Activated CD8-positive, alpha-beta memory T cell treated with anti-CD3 and anti-CD28 coated beads, Interleukin-2, amount 50 U/mL, for 1 hour (primary cell): ENCODE measurements at regions not wholly inside any gene's neighbourhood (a gene's known extent, or its start where the extent isn't known, plus 50 kb on each side); places are given as distances from the start of the nearest gene placed in this dataset.
"Not testable (repeated sequence)": the region's sequence is repeated elsewhere in the genome, so short reads cannot be mapped to it uniquely, and the experiment has no call there.

ENCODE experiments used
- DNase-seq: peaks from one replicate; pipeline ENCODE4 v3.0.0-alpha.2; 2020; ENCODE audit errors: extremely low read depth

DNA sequence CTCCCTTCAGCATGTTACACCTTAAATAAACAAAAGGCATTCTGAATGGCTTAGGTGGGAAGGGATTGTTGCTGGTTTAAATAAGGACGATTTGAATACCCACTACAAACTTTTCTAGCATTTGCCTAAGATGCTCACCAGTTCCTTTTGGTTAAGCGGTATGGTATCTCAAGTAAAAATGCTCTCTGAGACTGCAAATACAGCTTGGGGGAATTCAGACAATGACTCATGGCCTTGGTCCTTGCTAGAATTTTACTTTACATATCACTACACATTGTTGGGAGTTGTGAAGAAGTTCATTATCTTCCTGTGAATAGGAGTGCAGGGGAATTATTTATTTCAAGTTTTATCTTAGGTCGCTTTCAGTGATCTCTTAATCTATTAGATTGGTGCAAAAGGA, 670.7 kb downstream of the UTRN start:
- DNase-seq: no peak

GRCh38 chr6:144956697-144957096, 671.6 kb downstream of the UTRN start:
- DNase-seq: not testable (repeated sequence)

DNA sequence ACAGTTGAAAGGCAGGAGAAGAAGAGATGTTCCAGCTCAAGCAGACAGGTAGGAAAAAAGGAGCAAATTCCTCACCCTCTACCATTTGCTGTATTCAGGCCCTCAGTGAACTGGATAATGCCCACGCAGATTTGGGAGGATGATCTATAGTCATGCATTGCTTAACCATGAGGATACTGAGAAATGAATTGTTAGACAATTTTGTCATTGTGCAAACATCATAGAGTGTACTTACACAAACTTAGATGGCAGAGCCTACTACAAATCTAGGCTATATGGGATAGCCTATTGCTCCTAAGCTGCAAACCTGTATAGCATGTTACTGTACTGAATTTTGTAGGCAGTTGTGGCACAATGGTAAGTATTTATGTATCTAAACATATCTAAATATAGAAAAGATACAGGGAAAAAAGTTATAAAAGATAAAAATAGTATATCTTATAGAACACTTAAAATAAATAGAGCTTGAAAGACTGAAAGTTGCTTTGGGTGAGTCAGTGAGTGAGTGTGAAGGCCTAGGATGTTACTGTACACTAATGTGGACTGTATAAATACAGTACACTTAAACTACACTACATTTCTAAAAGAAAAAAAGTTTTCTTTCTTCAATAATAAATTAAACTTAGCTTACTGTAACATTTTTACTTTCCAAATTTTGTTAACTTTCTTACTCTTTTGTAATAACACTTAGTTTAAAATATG, 672.3 kb downstream of the UTRN start:
- no peak for DNase-seq

DNA sequence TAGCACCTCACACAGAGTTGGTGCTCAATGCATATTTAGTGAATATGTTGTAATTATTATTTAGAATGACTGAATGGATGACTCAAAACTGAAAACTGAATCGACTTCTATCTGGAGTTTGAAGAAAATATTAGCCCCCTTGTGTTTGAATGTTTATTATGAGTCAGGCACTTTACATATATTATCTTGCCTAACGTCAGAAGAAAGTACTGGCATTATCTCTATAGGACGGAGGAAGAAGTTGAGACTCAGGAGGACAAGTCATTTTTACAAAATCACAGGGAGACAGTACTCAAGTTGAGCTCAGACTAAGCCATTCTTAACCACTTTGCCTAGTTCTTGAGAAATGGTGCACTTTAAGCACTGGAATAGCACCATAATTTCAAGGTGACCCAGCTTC, 684.0 kb downstream of the UTRN start:
- DNase-seq: no peak

DNA sequence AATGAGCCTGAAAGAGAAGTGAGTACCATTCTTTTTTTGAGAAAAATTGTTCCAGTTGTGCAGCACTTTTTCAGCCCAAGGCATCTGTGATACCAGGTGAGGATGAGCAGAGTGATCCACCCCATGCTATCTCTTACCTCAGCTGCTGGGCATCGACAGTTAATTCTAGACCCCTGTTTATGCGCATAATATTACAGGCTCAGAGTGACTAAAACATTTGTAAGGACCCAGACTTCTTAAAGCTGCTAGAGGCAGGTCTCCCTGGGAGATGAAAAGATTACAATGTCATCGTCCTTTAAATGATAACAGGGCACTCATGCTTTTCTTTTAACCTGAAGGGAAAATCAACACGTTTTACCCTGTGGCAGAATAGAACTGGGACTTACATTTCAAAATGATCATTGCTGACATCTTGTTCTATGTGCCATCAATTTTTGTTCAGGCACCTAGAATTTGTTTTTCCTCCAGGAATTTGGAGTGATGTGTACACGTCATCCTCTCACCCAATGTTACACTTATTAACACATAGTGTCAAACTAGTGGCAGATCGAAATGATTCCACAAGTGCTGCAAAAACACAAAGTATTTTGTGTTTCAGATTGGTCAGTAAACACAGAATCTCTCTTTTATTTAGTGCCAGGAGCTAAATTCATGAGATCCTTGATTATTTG, 684.6 kb downstream of the UTRN start:
- DNase-seq: no peak

DNA sequence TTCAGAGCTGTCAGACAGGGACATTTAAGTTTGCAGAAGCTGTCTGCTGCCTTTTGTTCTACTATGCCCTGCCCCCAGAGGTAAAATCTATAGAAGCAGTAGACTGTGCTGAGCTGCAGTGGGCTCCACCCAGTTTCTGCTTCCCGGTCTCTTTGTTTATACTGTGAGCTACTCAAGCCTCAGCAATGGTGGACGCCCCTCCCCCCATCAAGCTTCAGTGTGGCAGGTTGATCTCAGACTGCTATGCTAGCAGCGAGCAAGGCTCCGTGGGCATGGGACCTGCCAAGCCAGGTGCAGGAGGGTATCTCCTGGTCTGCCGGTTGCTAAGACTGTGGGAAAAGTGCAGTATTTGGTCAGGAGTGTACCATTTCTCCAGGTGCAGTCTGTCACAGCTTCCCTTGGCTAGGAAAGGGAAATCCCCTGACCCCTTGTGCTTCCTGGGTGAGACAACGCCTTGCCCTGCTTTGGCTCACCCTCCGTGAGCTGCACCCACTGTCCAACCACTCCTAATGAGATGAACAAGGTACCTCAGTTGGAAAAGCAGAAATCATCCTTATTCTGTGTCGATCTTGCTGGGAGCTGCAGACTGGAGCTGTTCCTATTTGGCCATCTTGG, 692.2 kb downstream of the UTRN start:
- not testable (repeated sequence) for DNase-seq

DNA sequence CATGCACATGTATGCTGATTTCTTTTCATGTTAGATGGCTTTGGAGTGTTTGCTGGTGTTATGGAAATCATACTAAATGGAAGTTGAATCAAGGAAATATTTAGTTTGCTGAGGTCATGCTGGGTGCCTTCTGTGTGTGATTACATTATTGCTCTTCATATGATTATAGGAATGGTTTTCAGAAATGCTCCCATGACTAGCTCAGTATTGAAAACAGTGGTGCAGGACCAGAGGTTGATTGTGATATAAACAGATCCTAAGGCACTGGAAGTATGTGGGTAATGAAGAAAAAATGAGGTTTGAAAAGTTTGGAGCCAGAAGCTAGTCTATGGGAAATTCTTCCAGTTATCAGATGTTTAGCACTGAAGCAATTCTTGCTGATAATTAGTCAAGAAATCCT, 693.1 kb downstream of the UTRN start:
- DNase-seq: no peak

GRCh38 chr6:144986271-144986670, 701.1 kb downstream of the UTRN start:
- DNase-seq: no peak

DNA sequence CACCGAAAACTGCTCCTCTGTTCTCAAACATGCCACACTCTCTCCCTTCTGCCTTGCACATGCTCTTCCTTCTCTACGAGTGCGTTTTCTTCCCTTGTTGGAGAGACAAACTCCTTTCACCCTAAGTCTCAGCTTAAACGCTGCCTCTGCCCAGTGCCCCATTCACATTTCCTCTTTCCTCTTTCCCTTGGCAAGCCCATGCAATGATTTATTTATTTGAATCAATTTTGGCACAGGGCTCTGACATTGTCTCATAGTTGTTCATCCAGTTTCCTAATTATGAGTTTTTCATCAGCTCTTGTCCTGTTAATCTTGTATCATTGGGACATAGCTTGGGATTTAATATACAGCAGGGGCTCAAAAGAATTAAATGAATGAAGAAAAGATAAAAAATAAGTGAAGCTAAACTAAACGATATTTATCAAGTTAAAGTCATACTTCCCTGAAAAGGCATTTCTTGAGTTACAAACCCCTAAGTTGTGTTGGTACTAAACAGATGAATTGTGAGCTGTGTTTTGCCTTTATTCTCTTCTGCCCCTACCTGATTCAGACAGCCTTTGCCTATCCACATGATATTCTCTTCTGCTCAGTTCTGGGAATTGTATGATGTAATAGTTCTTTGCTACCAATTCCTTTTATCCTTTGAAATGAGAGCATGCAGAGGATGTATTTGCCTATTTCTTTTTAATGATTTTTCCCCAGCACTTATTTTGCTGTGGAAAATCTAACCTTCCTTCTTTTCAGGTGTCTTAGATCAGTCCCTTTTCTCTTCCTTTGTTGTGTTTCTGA, 704.4 kb downstream of the UTRN start:
- no peak for DNase-seq

GRCh38 chr6:144990784-144991183, 705.6 kb downstream of the UTRN start:
- no peak for DNase-seq

GRCh38 chr6:144993870-144994269, 708.7 kb downstream of the UTRN start:
- no peak for DNase-seq

DNA sequence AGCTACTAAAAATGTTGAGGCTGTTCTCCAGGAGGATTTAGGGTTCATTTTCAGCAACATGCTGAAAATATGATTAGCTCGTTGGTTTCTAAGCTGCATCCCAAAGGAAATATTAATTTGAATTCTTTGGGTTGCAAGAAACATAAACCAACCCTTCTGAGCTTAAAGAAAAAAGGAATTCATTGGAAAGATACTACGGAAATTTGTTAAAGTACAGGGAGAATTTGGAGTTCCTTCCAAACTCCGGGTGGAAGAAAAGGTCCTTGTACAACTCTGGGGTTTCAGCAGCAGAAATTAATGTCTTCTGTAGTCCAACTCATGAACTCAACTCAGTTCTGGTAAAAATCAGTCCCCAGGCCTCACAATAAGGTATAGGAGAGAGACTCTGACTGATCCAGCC, 712.9 kb downstream of the UTRN start:
- DNase-seq: no peak

GRCh38 chr6:144999127-144999526, 714.0 kb downstream of the UTRN start:
- DNase-seq: no peak

DNA sequence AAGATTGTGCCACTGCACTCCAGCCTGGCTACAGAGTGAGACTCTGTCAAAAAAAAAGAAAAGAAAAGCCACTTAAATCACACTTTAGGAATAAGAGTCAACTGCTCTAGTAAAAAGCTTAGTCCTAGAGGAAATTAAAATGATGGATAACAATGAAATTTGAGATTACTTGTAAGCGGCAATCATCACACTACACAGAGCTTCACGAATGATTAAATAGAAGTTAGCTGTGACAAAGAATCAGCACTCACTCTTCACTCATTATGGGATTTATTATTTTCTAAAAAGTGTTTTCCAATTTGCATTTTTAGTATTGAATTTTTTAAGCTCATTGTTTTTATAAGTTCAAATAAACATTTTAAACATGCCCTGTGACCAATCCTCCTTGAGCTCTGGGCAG, 718.0 kb downstream of the UTRN start:
- DNase-seq: no peak

GRCh38 chr6:145006914-145007313, 721.8 kb downstream of the UTRN start:
- no peak for DNase-seq

DNA sequence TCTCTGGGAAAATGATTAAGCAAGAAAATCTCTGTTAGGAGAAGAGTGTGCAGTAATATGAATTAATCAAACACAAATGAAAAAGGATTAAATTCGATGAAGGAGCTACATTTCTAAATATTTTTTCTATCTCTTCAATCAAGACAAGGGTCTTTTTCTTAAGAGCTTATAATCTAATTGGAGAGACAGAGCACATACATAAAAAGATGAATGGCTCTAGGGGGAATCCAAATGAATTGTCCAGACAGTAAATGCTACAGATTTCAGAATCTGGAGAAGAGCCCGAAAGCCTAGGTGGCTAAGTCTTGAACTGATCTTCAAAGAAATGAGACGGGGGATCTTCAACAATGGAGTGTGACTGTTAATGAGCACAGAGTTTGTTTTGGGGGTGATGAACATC, 723.6 kb downstream of the UTRN start:
- no peak for DNase-seq

- DNase-seq: no peak
Observed at GRCh38 chr6:145009711-145010110, 724.6 kb downstream of the UTRN start.

GRCh38 chr6:145012039-145012662, 723.2 kb downstream of the EPM2A start:
- no peak for DNase-seq

DNA sequence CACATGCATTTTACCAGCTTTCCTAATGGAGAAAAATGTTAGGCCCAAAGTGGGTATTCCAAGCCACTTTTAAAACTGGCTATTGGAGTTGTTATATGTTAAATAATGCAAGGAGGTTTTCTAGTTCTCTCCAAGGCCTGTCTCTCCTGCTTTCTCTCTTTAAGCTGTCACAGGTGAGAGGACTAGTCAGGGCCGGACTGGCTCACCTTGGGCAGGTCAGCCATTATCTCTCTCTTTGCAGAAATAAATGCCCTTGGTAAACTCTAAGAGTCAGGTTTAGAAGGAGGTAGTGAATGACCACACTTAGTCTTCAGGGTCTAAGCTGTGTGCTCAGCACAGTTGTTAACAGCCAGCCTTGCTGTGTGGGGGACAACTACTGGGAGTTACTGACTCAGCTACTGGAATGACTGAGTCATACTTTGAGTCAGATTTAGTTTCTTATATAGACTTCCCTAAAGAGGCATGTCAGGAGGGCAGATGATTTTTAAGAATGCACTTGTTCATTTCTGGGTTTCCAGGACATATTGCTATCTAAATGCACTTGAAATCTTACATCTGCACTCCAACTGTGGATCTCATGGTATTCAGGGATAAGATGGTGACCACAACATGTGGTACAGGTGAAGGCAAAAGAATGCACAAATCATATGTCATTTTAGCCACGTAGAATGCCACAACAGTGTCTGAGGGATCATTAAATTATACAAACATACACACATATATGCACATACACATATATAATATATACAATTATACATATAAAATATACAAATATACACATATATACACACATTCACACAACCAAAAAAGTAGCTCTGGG, 719.4 kb downstream of the EPM2A start:
- no peak for DNase-seq

GRCh38 chr6:145017051-145017450, 718.3 kb downstream of the EPM2A start:
- DNase-seq: no peak

GRCh38 chr6:145017516-145017915, 717.8 kb downstream of the EPM2A start:
- DNase-seq: no peak
